BE2C (cell line): ENCODE measurements at regions not wholly inside any gene's neighbourhood (a gene's known extent, or its start where the extent isn't known, plus 50 kb on each side); places are given as distances from the start of the nearest gene placed in this dataset.

Experiments
- DNase-seq: peaks from one replicate; pipeline ENCODE4 v3.0.0-alpha.2; 2020
- H3K27me3 ChIP-seq: fragments of 250-450 bp; sonication (Bioruptor Pico); 2 replicates; pipeline ENCODE4 v1.5.1; 2020; ENCODE audit warnings: mild to moderate bottlenecking
- H3K36me3 ChIP-seq: fragments of 250-450 bp; sonication (Bioruptor Pico); 2 replicates; pipeline ENCODE4 v1.5.1; 2020; ENCODE audit warnings: mild to moderate bottlenecking
- H3K4me1 ChIP-seq: fragments of 250-450 bp; sonication (Bioruptor Pico); 2 replicates; pipeline ENCODE4 v1.5.1; 2020
- H3K4me3 ChIP-seq: 2 replicates; pipeline ENCODE4 v1.5.1; 2011; ENCODE audit warnings: low read depth, low read length
- H3K9me3 ChIP-seq: fragments of 250-450 bp; sonication (Bioruptor Pico); 2 replicates; pipeline ENCODE4 v1.5.1; 2020
- TF ChIP-seq, protein P1 (sequence below): IDR thresholded peaks from 2 replicates; pipeline ENCODE4 v1.5.1; 2012; ENCODE audit warnings: mild to moderate bottlenecking, low read depth, low read length

GRCh38 chr10:57864765-57865680, 402.7 kb downstream of the IPMK start:
- Histone ChIP-seq H3K9me3 (no peaks in the 10 kb centered on the region), H3K4me1 (no peaks in the 10 kb centered on the region), H3K4me3 (no peak overlapping the region), H3K27me3 (no peaks in the 10 kb centered on the region; the same call in 1 of the 2 replicates), H3K36me3 (no peaks in the 10 kb centered on the region)
- TF ChIP-seq, protein P1, sequence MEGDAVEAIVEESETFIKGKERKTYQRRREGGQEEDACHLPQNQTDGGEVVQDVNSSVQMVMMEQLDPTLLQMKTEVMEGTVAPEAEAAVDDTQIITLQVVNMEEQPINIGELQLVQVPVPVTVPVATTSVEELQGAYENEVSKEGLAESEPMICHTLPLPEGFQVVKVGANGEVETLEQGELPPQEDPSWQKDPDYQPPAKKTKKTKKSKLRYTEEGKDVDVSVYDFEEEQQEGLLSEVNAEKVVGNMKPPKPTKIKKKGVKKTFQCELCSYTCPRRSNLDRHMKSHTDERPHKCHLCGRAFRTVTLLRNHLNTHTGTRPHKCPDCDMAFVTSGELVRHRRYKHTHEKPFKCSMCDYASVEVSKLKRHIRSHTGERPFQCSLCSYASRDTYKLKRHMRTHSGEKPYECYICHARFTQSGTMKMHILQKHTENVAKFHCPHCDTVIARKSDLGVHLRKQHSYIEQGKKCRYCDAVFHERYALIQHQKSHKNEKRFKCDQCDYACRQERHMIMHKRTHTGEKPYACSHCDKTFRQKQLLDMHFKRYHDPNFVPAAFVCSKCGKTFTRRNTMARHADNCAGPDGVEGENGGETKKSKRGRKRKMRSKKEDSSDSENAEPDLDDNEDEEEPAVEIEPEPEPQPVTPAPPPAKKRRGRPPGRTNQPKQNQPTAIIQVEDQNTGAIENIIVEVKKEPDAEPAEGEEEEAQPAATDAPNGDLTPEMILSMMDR, result no peak
- DNase-seq, result no peak

- Histone ChIP-seq H3K4me1 (no peaks in the 10 kb centered on the region), H3K4me3 (no peak overlapping the region), H3K27me3 (peaks cover 3% of the 10 kb centered on the region; the same call in 1 of the 2 replicates), H3K9me3 (no peaks in the 10 kb centered on the region), H3K36me3 (no peaks in the 10 kb centered on the region)
- no peak for DNase-seq
- TF ChIP-seq, protein P1, result peak; percentile 36; the same call in 1 of the 2 replicates
These were observed 417.9 kb downstream of the IPMK start for GRCh38 chr10:57849691-57850357.

DNA sequence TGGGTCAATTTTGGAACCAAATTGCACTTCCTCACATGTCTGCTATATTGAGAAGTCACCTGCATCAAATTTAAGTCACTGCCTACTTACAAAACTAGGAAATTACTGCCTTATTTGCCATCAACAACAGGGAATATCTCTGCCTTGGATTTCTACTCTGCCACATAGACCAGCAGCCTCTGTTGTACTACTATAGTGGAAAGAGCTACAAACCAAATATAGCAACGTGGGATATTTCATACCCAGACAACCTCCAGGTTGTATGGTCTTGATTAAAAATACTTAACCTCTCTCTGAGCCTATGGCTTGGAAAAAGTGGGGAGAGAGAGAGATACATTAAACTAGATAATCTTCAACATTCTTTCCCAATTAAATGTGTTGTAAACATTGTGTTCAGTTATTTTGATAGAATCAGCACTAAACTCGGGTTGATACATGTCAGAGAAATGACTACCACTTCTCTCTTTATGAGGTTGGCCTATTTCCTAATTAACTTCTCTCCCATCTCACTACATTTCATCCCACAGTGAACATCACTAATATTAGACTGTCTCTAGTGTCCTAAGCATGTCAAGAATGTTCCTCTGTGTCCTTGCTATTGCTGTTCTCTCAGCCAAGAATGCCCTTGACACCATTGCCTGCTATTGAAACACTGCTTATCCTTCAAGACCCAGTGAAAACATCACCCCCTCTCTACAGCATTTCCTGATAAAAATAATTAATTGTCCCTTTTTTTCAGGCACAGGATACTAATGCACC, 421.2 kb downstream of the IPMK start:
- Histone ChIP-seq H3K9me3 (no peaks in the 10 kb centered on the region), H3K27me3 (peaks cover 3% of the 10 kb centered on the region; the same call in 1 of the 2 replicates), H3K4me1 (no peaks in the 10 kb centered on the region), H3K36me3 (no peaks in the 10 kb centered on the region), H3K4me3 (no peak overlapping the region)
- DNase-seq, result no peak
- TF ChIP-seq, protein P1, result no peak

- Histone ChIP-seq H3K36me3 (no peaks in the 10 kb centered on the region), H3K27me3 (peaks cover 3% of the 10 kb centered on the region; the same call in 1 of the 2 replicates), H3K4me3 (no peak overlapping the region), H3K9me3 (no peaks in the 10 kb centered on the region), H3K4me1 (no peaks in the 10 kb centered on the region)
- TF ChIP-seq, protein P1, result no peak
- no peak for DNase-seq
These were observed 423.2 kb downstream of the IPMK start for GRCh38 chr10:57844387-57844998.

DNA sequence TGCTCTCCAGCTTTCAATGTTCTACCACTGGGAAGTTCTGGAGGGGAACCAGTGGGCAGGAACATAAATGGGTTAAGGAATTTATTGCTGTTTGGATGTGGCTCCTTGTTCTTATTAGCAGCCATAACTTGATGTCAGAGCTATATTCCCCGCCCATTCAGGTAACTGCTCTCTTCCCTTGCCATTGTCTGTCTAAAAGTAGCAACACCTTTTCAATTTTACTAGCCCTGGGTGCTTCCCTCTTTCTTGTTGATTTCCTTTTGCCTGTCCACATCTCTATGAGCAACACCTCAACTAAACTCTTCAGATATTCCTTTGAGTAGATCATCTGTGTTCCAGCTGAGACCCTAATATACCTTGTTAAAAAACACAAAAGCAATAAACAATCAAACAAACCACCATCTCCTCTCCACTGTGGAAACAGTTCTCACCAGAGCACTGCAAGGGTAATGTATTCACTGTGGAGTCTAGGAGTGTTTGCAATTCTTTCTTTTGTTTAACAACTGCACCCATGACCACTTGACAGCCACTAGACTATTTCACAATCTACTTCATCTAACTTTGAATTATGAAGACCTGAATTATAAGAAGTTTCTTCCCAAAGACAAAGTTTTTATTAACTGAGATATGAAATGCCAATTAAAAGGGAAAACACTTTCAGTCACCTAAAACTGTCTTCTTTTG, 436.7 kb downstream of the IPMK start:
- TF ChIP-seq, protein P1, result no peak
- Histone ChIP-seq H3K4me3 (no peak overlapping the region), H3K4me1 (no peaks in the 10 kb centered on the region), H3K9me3 (no peaks in the 10 kb centered on the region), H3K36me3 (no peaks in the 10 kb centered on the region), H3K27me3 (no peaks in the 10 kb centered on the region)
- no peak for DNase-seq
